Stimulated activated CD4-positive, alpha-beta T cell treated with anti-CD3 and anti-CD28 coated beads, TNF-alpha, amount 100 ng/mL, for 24 hours (primary cell): ENCODE measurements at regions not wholly inside any gene's neighbourhood (a gene's known extent, or its start where the extent isn't known, plus 50 kb on each side); places are given as distances from the start of the nearest gene placed in this dataset.

ENCODE experiments used
- DNase-seq, 3 experiments: peaks; one replicate each; pipeline ENCODE4 v3.0.0-alpha.2; 2020; ENCODE audit warnings: low read depth in 3 of 3

GRCh38 chr12:88758176-88758575 lies 177.9 kb upstream of the KITLG start:
- DNase-seq = no peak

DNA sequence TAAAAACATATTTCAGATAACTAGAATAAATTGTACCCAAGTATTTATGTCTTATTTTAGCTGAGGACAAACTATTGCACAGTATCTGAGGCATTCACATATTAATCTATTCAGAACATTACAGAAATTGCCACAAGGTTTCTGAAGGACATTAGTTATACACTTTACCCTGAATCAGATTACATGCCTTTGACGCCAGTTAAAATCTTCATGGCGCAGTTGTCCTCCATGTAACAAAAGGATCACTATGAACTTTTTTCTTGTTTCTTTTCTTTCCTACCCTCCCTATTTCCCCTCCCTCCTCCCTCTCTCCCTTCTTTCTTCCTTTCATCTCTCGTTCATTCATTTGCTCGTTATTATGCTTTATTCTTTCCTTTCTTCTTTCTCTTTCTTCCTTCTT lies 176.6 kb upstream of the KITLG start:
- no peak for DNase-seq

DNA sequence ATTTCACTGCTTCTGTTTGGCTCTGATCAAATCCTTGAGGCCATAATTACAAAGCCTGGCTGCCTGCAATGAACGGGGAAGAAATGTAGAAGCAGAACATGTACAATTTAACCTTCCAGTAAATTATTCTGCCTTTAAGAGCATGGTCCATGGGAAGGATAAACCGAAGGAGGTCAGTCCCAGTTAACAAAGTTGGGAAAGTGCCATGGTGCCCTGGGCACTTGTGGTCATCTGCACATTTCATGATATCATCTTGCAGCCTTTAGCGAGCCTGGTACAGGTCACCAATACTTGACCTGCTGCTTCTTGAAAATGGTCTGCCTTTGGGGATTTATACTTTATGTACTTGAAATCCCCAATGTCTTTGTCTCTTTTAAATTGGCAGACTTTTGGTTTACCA lies 175.9 kb upstream of the KITLG start:
- DNase-seq = no peak

DNA sequence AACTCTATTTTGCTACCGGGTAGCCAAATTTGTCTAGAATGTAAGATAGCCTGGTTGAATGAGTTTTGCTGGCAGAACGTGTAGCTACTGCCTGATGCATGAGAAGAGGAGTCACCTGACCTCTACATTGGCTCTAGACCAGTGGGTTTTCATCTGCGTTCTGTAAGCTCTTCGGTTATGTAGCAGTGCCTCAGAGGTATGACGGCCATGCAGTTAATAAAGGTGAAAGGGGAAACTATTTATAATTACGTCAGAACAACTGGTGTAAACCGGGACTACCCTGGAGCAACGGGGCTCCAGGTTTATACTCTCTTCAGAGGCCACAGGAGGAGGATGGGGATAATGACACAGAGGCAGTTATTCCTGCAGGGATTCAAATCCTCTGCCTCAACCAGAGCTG lies 173.4 kb upstream of the KITLG start:
- no peak for DNase-seq

DNA sequence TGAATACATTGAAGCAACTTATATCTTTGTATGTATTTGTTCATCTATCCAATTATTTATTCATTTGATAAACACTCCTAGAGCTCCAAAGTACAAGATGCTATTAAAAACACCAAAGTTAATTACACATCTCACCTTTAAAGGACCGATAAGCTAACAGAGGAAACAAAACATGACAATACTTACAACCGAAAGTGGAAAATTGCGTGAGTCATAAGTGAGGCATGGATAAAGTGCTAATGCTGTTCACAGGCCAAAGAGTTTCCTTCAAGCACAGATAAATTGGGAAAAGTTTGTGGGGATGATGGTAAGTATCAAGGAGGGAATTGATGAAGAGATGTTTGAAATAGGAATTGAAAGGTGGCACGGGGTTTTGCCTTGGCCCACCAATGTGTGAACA lies 172.8 kb upstream of the KITLG start:
- no peak for DNase-seq

- no peak for DNase-seq
Observed at GRCh38 chr12:88752183-88752582, 171.9 kb upstream of the KITLG start.

GRCh38 chr12:88750867-88751543 lies 170.7 kb upstream of the KITLG start:
- no peak for DNase-seq

- no peak for DNase-seq
Observed at GRCh38 chr12:88746386-88746785, 166.1 kb upstream of the KITLG start.

DNA sequence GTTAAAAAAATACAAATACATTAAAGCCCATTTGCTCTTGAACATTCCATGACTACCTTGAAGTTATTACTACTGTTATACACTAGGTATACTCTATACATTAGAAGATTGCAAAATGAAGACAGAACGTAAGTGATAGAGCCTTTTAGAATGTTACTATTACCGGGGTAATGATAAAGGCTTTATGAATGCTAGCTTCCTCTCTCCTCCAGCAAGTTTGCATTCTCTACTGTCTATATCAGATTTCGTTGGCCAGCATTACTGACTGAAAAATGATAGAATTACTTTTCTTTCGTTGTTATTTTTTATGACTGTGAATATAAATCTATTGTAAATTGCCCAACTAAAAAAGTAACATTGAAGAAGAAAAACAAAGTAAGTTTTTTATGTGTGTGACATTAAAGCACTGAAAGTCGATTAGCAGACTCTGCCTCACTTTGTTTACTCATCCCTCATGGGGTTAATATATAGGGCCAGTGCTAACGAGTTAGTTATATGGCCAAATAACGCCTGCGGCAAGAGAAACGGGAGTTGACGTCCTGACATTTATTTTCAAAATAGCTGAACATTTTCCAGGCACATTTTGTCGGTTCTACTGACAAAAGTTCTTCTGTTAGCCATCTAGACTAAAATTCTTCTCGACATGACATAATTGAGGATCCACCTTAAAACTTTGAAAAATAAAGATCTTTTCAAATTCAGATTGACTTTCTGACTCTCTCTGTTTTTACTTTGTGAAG lies 163.8 kb upstream of the KITLG start:
- DNase-seq = no peak

- DNase-seq = no peak
Observed at GRCh38 chr12:88737838-88738472, 157.7 kb upstream of the KITLG start.

GRCh38 chr12:88736031-88736430 lies 155.8 kb upstream of the KITLG start:
- no peak for DNase-seq

- DNase-seq = no peak
Observed at GRCh38 chr12:88733008-88733407, 152.7 kb upstream of the KITLG start.

DNA sequence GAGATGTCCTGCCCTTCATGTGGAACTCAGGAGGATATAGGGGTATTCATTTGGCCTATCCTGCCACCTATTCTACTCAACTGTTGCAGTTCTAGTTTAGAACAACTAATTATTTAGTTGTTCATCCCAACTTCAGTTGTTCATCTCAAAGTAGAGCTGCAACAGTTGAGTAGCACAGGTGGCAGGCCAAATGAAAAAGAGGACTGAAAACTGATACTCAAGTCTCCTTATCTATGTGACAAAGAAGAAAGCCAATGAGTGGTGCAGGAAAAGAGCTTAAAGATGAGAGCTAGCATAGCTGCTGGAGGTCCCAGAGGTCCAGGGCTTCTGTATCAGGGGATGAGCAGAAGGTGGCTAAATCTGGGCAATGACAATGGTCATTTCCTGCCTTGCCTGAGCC lies 148.9 kb upstream of the KITLG start:
- no peak for DNase-seq

- no peak for DNase-seq
Observed at GRCh38 chr12:88726806-88727720, 146.8 kb upstream of the KITLG start.

- no peak for DNase-seq
Observed at GRCh38 chr12:88725592-88726143, 145.4 kb upstream of the KITLG start.

GRCh38 chr12:88723219-88723618 lies 142.9 kb upstream of the KITLG start:
- DNase-seq = no peak

- DNase-seq = no peak
Observed at GRCh38 chr12:88720785-88721650, 140.7 kb upstream of the KITLG start.

- DNase-seq = no peak
Observed at GRCh38 chr12:88720231-88720630, 140.0 kb upstream of the KITLG start.

- DNase-seq = no peak
Observed at GRCh38 chr12:88717188-88717587, 136.9 kb upstream of the KITLG start.

DNA sequence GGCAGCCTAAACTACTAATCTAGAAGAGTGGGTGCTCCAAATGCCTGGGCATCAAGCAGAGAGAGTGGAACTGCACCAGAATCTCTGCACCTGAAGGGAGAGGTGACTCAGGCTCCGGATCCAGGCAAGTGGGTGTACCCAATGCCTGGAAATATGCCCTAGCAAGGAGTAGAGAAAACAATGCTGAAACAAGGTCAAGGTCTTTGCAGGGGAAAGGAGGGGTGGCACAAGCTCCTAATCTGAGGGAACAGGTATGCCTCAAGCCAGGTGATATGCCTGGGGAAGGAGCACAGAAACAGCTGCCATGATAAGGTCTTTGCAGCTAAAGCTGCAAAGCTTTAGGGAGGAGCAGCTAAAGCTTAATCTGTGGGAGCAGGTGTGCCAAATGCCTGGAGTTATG lies 136.0 kb upstream of the KITLG start:
- DNase-seq = no peak

DNA sequence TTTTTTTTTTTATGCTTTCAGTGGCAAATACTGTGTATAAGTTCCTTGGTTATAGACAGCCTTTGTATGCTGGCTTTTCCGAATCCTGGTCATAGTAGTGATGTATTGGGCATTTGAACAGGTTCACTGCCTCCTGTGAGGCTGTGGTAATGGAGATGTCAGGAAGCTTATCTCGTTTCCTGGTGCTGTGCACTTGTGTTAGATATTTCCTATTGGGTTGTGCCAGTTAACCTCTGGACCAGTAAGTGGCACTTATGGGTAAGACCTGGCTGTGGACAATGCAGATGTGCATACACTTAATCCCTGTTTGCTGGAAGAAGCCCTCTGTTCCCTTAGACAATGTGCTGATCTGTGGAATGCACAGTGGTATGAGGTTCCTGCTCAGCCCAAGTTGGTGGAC lies 135.4 kb upstream of the KITLG start:
- no peak for DNase-seq
